ENCODE measurements at regions not wholly inside any gene's neighbourhood (a gene's known extent, or its start where the extent isn't known, plus 50 kb on each side); places are given as distances from the start of the nearest gene placed in this dataset.
A peak's percentile ranks its signal among the peaks of the same experiment; 100 is the strongest.

DNA sequence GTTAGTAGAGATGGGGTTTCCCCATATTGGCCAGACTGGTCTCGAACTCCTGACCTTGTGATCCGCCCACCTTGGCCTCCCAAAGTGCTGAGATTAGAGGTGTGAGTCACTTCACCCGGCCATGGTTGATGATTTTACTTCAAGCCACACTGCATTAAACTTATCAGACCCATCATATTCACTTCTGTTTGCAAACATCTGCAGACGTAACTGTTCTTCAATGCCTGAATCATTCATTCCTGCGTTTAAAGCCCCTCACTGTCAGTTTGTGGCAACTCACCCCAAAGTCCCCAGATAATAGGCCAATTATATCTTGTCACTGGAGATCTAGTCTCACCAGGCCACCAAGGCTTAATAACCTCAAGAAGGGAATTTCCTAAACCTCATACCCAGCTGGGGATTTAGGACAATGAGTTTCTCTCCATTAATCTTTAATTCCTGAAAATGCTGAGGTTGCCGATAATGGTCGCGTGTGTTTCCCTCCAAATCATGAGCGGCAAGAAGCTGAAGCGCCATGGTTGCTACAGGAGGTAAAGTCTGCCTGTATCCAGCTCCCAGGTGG is 229.6 kb downstream of the LY86 start:
- Histone ChIP-seq H3K4me2 (replicated peaks; ENCODE audit: extremely low read depth, low read length, poor library complexity, severe bottlenecking) (no peak overlapping the region), H3K4me3 (replicated peaks in 1 of 3; ENCODE audit: low read depth in 2 of 3, low read length in 3 of 3) (no peak overlapping the region), H3K9me3 (replicated peaks in 1 of 2; ENCODE audit: control insufficient read depth in 1 of 2, insufficient read depth in 1 of 2, low read length in 2 of 2) (no peaks in the 10 kb centered on the region), H3K4me1 (ENCODE audit: control insufficient read depth in 1 of 2, insufficient read depth in 2 of 2, low read length in 2 of 2) (peaks cover 23 to 33% of the 10 kb centered on the region in 2 donors), H3K9ac (ENCODE audit: insufficient read depth, low read length, poor library complexity, severe bottlenecking) (no peak overlapping the region), H3K27ac (ENCODE audit: low read depth in 1 of 2, low read length in 2 of 2) (no peak overlapping the region), H3K36me3 (replicated peaks in 1 of 2; ENCODE audit: control insufficient read depth in 1 of 2, insufficient read depth in 2 of 2, low read length in 2 of 2) (no peaks in the 10 kb centered on the region), H4K20me1 (ENCODE audit: insufficient read depth, low read length) (no peaks in the 10 kb centered on the region), H3K79me2 (ENCODE audit: insufficient read depth, low read length) (no peaks in the 10 kb centered on the region), H3K27me3 (ENCODE audit: control insufficient read depth in 2 of 2, insufficient read depth in 2 of 2, low read length in 2 of 2) (no peaks in the 10 kb centered on the region), H2AFZ (ENCODE audit: insufficient read depth, low read depth, low read length, poor library complexity, severe bottlenecking) (no peak overlapping the region)
- H3K36me3 Mint-ChIP-seq, result no peaks in the 10 kb centered on the region
- WGBS (ENCODE audit: insufficient coverage), result 93% methylated on average over 4 of the region's 10 CpGs
- peaks cover 20% of the 10 kb centered on the region for H3K4me1 Mint-ChIP-seq
- no peaks in the 10 kb centered on the region for H3K9me3 Mint-ChIP-seq
- intact Hi-C loops (cut with micrococcal nuclease), result loop anchor here in 1 of 2 donors (10.0 kb wide), 1 partner anchor 67 kb away; no protein-coding TSS in a partner anchor
- peaks cover 3 to 7% (median 4%) of the 10 kb centered on the region in 3 donors for H3K27me3 Mint-ChIP-seq (ENCODE audit: low read depth in 3 of 3)
- no peak overlapping the region for H3K27ac Mint-ChIP-seq
- H3K4me3 Mint-ChIP-seq, result no peak overlapping the region
- no peak for DNase-seq
- TF ChIP-seq, protein P1, sequence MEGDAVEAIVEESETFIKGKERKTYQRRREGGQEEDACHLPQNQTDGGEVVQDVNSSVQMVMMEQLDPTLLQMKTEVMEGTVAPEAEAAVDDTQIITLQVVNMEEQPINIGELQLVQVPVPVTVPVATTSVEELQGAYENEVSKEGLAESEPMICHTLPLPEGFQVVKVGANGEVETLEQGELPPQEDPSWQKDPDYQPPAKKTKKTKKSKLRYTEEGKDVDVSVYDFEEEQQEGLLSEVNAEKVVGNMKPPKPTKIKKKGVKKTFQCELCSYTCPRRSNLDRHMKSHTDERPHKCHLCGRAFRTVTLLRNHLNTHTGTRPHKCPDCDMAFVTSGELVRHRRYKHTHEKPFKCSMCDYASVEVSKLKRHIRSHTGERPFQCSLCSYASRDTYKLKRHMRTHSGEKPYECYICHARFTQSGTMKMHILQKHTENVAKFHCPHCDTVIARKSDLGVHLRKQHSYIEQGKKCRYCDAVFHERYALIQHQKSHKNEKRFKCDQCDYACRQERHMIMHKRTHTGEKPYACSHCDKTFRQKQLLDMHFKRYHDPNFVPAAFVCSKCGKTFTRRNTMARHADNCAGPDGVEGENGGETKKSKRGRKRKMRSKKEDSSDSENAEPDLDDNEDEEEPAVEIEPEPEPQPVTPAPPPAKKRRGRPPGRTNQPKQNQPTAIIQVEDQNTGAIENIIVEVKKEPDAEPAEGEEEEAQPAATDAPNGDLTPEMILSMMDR (IDR thresholded peaks at IDR 0.05), result no peak

DNA sequence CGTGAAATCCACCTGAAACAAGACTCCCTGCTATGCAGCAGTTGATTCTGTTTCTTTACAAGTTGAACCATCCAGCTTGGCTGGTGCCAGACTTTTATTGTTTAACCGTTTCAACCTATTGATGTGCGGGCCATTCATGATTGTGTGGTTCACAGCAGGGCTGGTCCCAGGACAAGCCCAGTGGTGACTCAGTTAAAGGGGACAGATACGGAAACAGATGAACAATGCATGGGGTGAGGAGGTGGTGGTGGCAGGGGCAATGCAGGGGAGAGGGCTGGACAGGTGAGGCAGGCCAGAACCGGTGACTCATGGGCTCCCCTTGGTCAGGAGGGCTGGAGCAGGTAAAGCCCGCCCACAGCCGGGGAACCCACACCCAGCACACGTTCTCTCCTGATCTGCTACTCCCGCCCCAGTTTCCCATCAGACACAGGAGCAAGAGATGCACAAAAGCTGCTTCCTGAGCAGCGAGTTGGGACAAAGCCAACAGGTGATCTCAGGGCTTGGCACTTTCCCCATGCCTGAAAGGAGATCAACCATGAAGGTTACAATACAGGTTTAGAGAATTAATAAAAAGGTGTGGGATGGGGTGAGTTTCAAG is 232.2 kb downstream of the LY86 start:
- DNase-seq, result no peak
- H3K36me3 ChIP-seq (replicated peaks in 1 of 2; ENCODE audit: control insufficient read depth in 1 of 2, insufficient read depth in 2 of 2, low read length in 2 of 2), result no peaks in the 10 kb centered on the region
- Mint-ChIP-seq H3K4me3 (no peak overlapping the region), H3K4me1 (peaks cover 14% of the 10 kb centered on the region), H3K9me3 (no peaks in the 10 kb centered on the region), H3K27ac (peak overlapping the region in 1 of 7 donors; percentile 27), H3K27me3 (ENCODE audit: low read depth in 3 of 3) (peaks cover 4 to 14% (median 5%) of the 10 kb centered on the region in 3 donors), H3K36me3 (no peaks in the 10 kb centered on the region)
- no peaks in the 10 kb centered on the region for H4K20me1 ChIP-seq (ENCODE audit: insufficient read depth, low read length)
- TF ChIP-seq, protein P1 (IDR thresholded peaks at IDR 0.05), result no peak
- intact Hi-C loops (cut with micrococcal nuclease), result no loop called here
- H3K9me3 ChIP-seq (replicated peaks in 1 of 2; ENCODE audit: control insufficient read depth in 1 of 2, insufficient read depth in 1 of 2, low read length in 2 of 2), result no peaks in the 10 kb centered on the region
- no peak overlapping the region for H3K27ac ChIP-seq (ENCODE audit: low read depth in 1 of 2, low read length in 2 of 2)
- H3K79me2 ChIP-seq (ENCODE audit: insufficient read depth, low read length), result no peaks in the 10 kb centered on the region
- H3K4me2 ChIP-seq (replicated peaks; ENCODE audit: extremely low read depth, low read length, poor library complexity, severe bottlenecking), result no peak overlapping the region
- H2AFZ ChIP-seq (ENCODE audit: insufficient read depth, low read depth, low read length, poor library complexity, severe bottlenecking), result no peak overlapping the region
- H3K4me3 ChIP-seq (replicated peaks in 1 of 3; ENCODE audit: low read depth in 2 of 3, low read length in 3 of 3), result no peak overlapping the region
- WGBS (ENCODE audit: insufficient coverage), result 91% methylated on average over 10 of the region's 10 CpGs
- H3K9ac ChIP-seq (ENCODE audit: insufficient read depth, low read length, poor library complexity, severe bottlenecking), result no peak overlapping the region
- H3K27me3 ChIP-seq (ENCODE audit: control insufficient read depth in 2 of 2, insufficient read depth in 2 of 2, low read length in 2 of 2), result no peaks in the 10 kb centered on the region
- H3K4me1 ChIP-seq (ENCODE audit: control insufficient read depth in 1 of 2, insufficient read depth in 2 of 2, low read length in 2 of 2), result peaks cover 34 to 39% of the 10 kb centered on the region in 2 donors

All from CD14-positive monocyte (primary cell).